Activated CD4-positive, alpha-beta T cell treated with anti-CD3 and anti-CD28 coated beads for 36 hours (primary cell): ENCODE measurements at regions not wholly inside any gene's neighbourhood (a gene's known extent, or its start where the extent isn't known, plus 50 kb on each side); places are given as distances from the start of the nearest gene placed in this dataset.
"Not testable (repeated sequence)": the region's sequence is repeated elsewhere in the genome, so short reads cannot be mapped to it uniquely, and the experiment has no call there.

ENCODE experiments used
- ATAC-seq: fragments of 200-7000 bp; cut with Tn5 transposase; one replicate; pipeline ENCODE4 v1.10.0; 2021; ENCODE audit warnings: mild to moderate bottlenecking, moderate library complexity
- CTCF ChIA-PET: fragments of 350-600 bp; sonication (Branson Sonifier 250); formaldehyde crosslinking; loops from one replicate; lab custom pipeline; 2021; ENCODE audit warnings: antibody characterized with exemption; lab: Charles Lee
- POLR2A ChIA-PET: fragments of 350-600 bp; sonication (Branson Sonifier 250); formaldehyde crosslinking; loops from one replicate; lab custom pipeline; 2021; ENCODE audit warnings: antibody characterized with exemption, inconsistent platforms; lab: Charles Lee
- DNase-seq: peaks from one replicate; pipeline ENCODE4 v3.0.0-alpha.2; 2020
- H3K27ac Mint-ChIP-seq: one replicate; pipeline ENCODE4 v1.8.0; 2021; ENCODE audit warnings: mixed read lengths
- H3K27me3 Mint-ChIP-seq: one replicate; pipeline ENCODE4 v1.8.0; 2021; ENCODE audit warnings: mixed read lengths
- H3K36me3 Mint-ChIP-seq: one replicate; pipeline ENCODE4 v1.8.0; 2021; ENCODE audit warnings: low read depth, mixed read lengths
- H3K4me1 Mint-ChIP-seq: one replicate; pipeline ENCODE4 v1.8.0; 2021; ENCODE audit warnings: mixed read lengths
- H3K4me3 Mint-ChIP-seq: one replicate; pipeline ENCODE4 v1.8.0; 2021; ENCODE audit warnings: mild to moderate bottlenecking, moderate library complexity, mixed read lengths
- H3K9me3 Mint-ChIP-seq: one replicate; pipeline ENCODE4 v1.8.0; 2021; ENCODE audit warnings: low read depth, mixed read lengths
- intact Hi-C, 2 experiments: fragments of 100-400 bp; cut with DNase I in 1 of 2; cut with micrococcal nuclease in 1 of 2; formaldehyde crosslinking; loops; one replicate each; pipeline versions ENCODE4 v1.14.2 to v1.15.1; 2022 to 2024; cut with DNase I, micrococcal nuclease

GRCh38 chr2:91517846-91518245 lies 2826.4 kb downstream of the RPIA start:
- intact Hi-C loops, H3K4me1 Mint-ChIP-seq, H3K27me3 Mint-ChIP-seq, H3K27ac Mint-ChIP-seq, POLR2A ChIA-PET, H3K36me3 Mint-ChIP-seq, H3K4me3 Mint-ChIP-seq, ATAC-seq, CTCF ChIA-PET, DNase-seq, H3K9me3 Mint-ChIP-seq: not testable (repeated sequence)

GRCh38 chr2:91518361-91518981 lies 2827.0 kb downstream of the RPIA start:
- H3K36me3 Mint-ChIP-seq, H3K4me3 Mint-ChIP-seq, H3K9me3 Mint-ChIP-seq, CTCF ChIA-PET, H3K4me1 Mint-ChIP-seq, ATAC-seq, intact Hi-C loops, H3K27ac Mint-ChIP-seq, POLR2A ChIA-PET, H3K27me3 Mint-ChIP-seq, DNase-seq: not testable (repeated sequence)

DNA sequence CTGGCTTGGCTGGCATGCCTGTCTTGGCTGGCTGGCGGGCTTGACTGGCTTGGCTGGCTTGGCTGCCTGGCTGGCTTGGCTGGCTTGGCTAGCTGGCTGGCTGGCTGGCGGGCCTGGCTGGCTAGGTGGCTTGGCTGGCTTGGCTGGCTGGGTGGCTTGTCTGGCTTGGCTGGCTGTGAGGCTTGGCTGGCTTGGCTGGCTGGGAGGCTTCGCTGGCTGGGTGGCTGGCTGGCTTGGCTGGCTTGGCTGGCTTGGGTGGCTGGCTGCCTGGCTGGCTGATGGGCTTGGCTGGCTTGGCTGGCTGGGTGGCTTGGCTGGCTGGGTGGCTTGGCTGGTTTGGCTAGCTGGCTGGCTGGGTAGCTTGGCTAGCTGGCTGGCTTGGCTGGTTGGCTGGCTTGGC lies 2827.9 kb downstream of the RPIA start:
- H3K4me1 Mint-ChIP-seq, intact Hi-C loops, H3K27ac Mint-ChIP-seq, H3K36me3 Mint-ChIP-seq, H3K4me3 Mint-ChIP-seq, DNase-seq, CTCF ChIA-PET, H3K27me3 Mint-ChIP-seq, ATAC-seq, H3K9me3 Mint-ChIP-seq, POLR2A ChIA-PET: not testable (repeated sequence)

DNA sequence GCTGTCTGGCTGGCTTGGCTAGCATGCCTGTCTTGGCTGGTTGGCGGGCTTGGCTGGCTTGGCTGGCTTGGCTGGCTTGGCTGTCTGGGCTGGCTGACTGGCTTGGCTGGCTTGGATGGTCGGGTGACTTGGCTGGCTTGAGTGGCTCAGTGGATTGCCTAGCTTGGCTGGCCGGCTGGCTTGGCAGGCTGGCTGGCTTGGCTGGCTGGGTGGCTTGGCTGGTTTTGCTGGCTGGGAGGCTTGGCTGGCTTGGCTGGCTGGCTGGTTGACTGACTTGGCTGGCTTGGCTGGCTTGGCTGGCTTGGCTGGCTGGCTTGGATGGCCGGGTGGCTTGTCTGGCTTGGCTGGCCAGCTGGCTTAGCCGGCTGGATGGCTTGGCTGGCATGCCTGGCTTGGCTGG lies 2828.4 kb downstream of the RPIA start:
- CTCF ChIA-PET, H3K36me3 Mint-ChIP-seq, ATAC-seq, POLR2A ChIA-PET, H3K4me1 Mint-ChIP-seq, intact Hi-C loops, H3K27me3 Mint-ChIP-seq, H3K9me3 Mint-ChIP-seq, DNase-seq, H3K4me3 Mint-ChIP-seq, H3K27ac Mint-ChIP-seq: not testable (repeated sequence)

DNA sequence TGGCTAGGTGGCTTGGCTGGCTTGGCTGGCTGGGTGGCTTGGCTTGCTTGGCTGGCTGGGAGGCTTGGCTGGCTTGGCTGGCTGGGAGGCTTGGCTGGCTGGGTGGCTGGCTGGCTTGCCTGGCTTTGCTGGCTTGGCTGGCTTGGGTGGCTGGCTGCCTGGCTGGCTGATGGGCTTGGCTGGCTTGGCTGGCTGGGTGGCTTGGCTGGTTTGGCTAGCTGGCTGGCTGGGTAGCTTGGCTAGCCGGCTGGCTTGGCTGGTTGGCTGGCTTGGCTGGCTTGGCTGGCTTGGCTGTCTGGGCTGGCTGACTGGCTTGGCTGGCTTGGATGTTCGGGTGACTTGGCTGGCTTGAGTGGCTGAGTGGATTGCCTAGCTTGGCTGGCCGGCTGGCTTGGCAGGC lies 2829.1 kb downstream of the RPIA start:
- ATAC-seq, H3K36me3 Mint-ChIP-seq, intact Hi-C loops, H3K9me3 Mint-ChIP-seq, H3K4me1 Mint-ChIP-seq, CTCF ChIA-PET, DNase-seq, H3K27me3 Mint-ChIP-seq, H3K4me3 Mint-ChIP-seq, POLR2A ChIA-PET, H3K27ac Mint-ChIP-seq: not testable (repeated sequence)

DNA sequence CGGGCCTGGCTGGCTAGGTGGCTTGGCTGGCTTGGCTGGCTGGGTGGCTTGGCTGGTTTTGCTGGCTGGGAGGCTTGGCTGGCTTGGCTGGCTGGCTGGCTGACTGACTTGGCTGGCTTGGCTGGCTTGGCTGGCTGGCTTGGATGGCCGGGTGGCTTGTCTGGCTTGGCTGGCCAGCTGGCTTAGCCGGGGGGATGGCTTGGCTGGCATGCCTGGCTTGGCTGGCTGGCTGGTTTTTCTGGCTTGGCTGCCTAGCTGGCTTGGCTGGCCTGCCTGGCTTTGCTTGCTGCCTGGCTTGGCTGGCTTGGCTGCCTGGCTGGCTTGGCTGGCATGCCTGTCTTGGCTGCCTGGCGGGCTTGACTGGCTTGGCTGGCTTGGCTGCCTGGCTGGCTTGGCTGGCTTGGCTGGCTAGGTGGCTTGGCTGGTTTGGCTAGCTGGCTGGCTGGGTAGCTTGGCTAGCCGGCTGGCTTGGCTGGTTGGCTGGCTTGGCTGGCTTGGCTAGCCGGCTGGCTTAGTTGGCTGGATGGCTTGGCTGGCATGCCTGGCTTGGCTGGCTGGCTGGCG lies 2829.6 kb downstream of the RPIA start:
- H3K4me3 Mint-ChIP-seq, result not testable (repeated sequence)

DNA sequence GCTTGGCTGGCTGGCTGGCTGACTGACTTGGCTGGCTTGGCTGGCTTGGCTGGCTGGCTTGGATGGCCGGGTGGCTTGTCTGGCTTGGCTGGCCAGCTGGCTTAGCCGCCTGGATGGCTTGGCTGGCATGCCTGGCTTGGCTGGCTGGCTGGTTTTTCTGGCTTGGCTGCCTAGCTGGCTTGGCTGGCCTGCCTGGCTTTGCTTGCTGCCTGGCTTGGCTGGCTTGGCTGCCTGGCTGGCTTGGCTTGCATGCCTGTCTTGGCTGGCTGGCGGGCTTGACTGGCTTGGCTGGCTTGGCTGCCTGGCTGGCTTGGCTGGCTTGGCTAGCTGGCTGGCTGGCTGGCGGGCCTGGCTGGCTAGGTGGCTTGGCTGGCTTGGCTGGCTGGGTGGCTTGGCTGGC lies 2830.5 kb downstream of the RPIA start:
- H3K9me3 Mint-ChIP-seq, H3K27ac Mint-ChIP-seq, CTCF ChIA-PET, H3K4me1 Mint-ChIP-seq, POLR2A ChIA-PET, intact Hi-C loops, H3K27me3 Mint-ChIP-seq, H3K36me3 Mint-ChIP-seq, H3K4me3 Mint-ChIP-seq, ATAC-seq, DNase-seq: not testable (repeated sequence)

More for the DNA sequence above, 2829.6 kb downstream of the RPIA start:
- CTCF ChIA-PET, H3K9me3 Mint-ChIP-seq, H3K27ac Mint-ChIP-seq, POLR2A ChIA-PET, H3K4me1 Mint-ChIP-seq, DNase-seq, H3K27me3 Mint-ChIP-seq, H3K36me3 Mint-ChIP-seq, ATAC-seq, intact Hi-C loops: not testable (repeated sequence)

DNA sequence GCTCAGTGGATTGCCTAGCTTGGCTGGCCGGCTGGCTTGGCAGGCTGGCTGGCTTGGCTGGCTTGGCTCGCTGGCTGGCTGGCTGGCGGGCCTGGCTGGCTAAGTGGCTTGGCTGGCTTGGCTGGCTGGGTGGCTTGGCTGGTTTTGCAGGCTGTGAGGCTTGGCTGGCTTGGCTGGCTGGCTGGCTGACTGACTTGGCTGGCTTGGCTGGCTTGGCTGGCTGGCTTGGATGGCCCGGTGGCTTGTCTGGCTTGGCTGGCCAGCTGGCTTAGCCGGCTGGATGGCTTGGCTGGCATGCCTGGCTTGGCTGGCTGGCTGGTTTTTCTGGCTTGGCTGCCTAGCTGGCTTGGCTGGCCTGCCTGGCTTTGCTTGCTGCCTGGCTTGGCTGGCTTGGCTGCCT lies 2831.4 kb downstream of the RPIA start:
- H3K4me3 Mint-ChIP-seq, H3K27ac Mint-ChIP-seq, DNase-seq, H3K4me1 Mint-ChIP-seq, H3K36me3 Mint-ChIP-seq, intact Hi-C loops, H3K9me3 Mint-ChIP-seq, CTCF ChIA-PET, H3K27me3 Mint-ChIP-seq, ATAC-seq, POLR2A ChIA-PET: not testable (repeated sequence)

- CTCF ChIA-PET, H3K36me3 Mint-ChIP-seq, POLR2A ChIA-PET, ATAC-seq, H3K4me1 Mint-ChIP-seq, H3K27ac Mint-ChIP-seq, intact Hi-C loops, H3K27me3 Mint-ChIP-seq, H3K4me3 Mint-ChIP-seq, H3K9me3 Mint-ChIP-seq, DNase-seq: not testable (repeated sequence)
Measured at GRCh38 chr2:91523751-91524150, 2832.3 kb downstream of the RPIA start.

GRCh38 chr2:91525587-91525986 lies 2834.1 kb downstream of the RPIA start:
- ATAC-seq, H3K36me3 Mint-ChIP-seq, intact Hi-C loops, H3K27ac Mint-ChIP-seq, H3K9me3 Mint-ChIP-seq, DNase-seq, H3K4me1 Mint-ChIP-seq, POLR2A ChIA-PET, CTCF ChIA-PET, H3K4me3 Mint-ChIP-seq, H3K27me3 Mint-ChIP-seq: not testable (repeated sequence)

- H3K9me3 Mint-ChIP-seq, H3K27ac Mint-ChIP-seq, intact Hi-C loops, H3K4me1 Mint-ChIP-seq, H3K27me3 Mint-ChIP-seq, ATAC-seq, CTCF ChIA-PET, DNase-seq, H3K36me3 Mint-ChIP-seq, H3K4me3 Mint-ChIP-seq, POLR2A ChIA-PET: not testable (repeated sequence)
Measured at GRCh38 chr2:91526083-91526482, 2834.6 kb downstream of the RPIA start.

- ATAC-seq, intact Hi-C loops: not testable (repeated sequence)
Measured at GRCh38 chr2:91527056-91527455, 2835.6 kb downstream of the RPIA start.

More at GRCh38 chr2:91527056-91527455, 2835.6 kb downstream of the RPIA start:
- H3K9me3 Mint-ChIP-seq, DNase-seq, CTCF ChIA-PET, H3K4me1 Mint-ChIP-seq, H3K27ac Mint-ChIP-seq, H3K36me3 Mint-ChIP-seq, H3K27me3 Mint-ChIP-seq, H3K4me3 Mint-ChIP-seq, POLR2A ChIA-PET: not testable (repeated sequence)
